ENCODE measurements at regions not wholly inside any gene's neighbourhood (a gene's known extent, or its start where the extent isn't known, plus 50 kb on each side); places are given as distances from the start of the nearest gene placed in this dataset.
"Not testable (repeated sequence)": the region's sequence is repeated elsewhere in the genome, so short reads cannot be mapped to it uniquely, and the experiment has no call there.

DNA sequence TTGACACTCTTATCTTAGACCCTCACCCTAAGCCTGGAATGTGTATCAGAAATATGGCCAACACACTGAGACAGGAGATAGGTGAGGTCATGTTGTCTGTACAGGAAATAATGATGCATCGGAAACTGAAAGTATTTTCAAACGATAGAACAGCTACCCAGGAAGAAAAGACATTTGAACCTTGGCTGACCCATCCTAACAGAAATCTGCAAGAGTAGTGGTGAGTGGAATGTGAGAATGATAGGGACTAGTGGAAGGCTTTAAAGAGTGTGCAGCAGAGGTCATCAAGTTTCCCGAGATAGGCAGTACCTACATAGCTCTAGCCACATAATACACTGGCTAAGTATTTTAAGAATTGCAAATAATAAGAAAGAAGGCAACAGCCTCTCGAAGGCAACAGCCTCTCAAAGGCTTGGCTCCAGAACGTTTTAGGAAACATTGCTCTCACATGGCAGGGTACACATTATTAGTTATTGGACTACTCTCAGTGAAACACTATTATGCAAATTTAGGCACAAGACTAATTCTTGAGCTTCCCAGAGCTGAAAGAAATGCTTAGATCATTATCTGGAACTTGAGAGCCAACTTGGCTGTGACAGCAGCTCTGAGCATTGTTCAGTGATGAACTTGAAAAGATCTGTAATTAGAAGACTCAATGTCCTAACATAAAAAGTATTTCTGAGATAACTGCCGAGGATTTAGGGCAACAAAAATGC is 133.1 kb upstream of the FBXL7 start:
- TF ChIP-seq, protein P1, sequence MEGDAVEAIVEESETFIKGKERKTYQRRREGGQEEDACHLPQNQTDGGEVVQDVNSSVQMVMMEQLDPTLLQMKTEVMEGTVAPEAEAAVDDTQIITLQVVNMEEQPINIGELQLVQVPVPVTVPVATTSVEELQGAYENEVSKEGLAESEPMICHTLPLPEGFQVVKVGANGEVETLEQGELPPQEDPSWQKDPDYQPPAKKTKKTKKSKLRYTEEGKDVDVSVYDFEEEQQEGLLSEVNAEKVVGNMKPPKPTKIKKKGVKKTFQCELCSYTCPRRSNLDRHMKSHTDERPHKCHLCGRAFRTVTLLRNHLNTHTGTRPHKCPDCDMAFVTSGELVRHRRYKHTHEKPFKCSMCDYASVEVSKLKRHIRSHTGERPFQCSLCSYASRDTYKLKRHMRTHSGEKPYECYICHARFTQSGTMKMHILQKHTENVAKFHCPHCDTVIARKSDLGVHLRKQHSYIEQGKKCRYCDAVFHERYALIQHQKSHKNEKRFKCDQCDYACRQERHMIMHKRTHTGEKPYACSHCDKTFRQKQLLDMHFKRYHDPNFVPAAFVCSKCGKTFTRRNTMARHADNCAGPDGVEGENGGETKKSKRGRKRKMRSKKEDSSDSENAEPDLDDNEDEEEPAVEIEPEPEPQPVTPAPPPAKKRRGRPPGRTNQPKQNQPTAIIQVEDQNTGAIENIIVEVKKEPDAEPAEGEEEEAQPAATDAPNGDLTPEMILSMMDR (IDR thresholded peaks at IDR 0.05; ENCODE audit: poor library complexity) = no peak
- no peak for TF ChIP-seq EZH2 (IDR thresholded peaks at IDR 0.05; ENCODE audit: borderline replicate concordance)
- TF ChIP-seq EZH2phosphoT487 (IDR thresholded peaks at IDR 0.05; ENCODE audit: low read depth, severe bottlenecking, unreplicated experiment) = no peak
- Histone ChIP-seq H3K4me1 (ENCODE audit: insufficient read depth) (no peaks in the 10 kb centered on the region), H3K9me2 (replicated peaks; ENCODE audit: insufficient read depth) (no peaks in the 10 kb centered on the region), H3K4me2 (no peak overlapping the region), H3K4me3 (no peak overlapping the region), H3K27me3 (no peaks in the 10 kb centered on the region), H2AFZ (no peak overlapping the region), H3K79me2 (no peaks in the 10 kb centered on the region), H3K36me3 (replicated peaks; ENCODE audit: insufficient read depth, low read depth) (no peaks in the 10 kb centered on the region), H3K27ac (no peak overlapping the region), H3K9me3 (ENCODE audit: low read depth) (no peaks in the 10 kb centered on the region), H4K20me1 (ENCODE audit: insufficient read depth, poor library complexity, severe bottlenecking) (no peaks in the 10 kb centered on the region)
- 68% methylated on average over 6 of the region's 6 CpGs for WGBS (ENCODE audit: low lambda C conversion rate, missing lambda C conversion rate)
- DNase-seq (ENCODE audit: low spot score) = no peak

DNA sequence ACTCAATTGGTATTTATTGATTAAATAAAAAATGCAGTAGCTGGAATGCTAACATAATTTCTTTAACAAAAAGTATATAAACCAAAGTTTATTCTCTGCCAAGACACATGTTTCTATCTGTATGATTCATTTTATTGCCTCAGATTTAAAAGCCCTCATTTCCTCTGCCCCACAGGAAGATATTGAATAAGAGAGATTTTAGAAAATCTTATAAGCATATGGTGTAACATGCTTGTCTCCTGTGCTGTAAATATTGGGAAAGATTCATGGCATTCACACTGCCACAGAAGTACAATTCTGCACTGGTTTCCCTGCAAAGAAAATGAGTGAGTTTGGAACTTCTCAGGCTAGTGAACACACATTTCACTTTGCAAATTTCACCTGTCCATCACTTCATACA is 134.9 kb upstream of the FBXL7 start:
- Histone ChIP-seq H3K36me3 (replicated peaks; ENCODE audit: insufficient read depth, low read depth) (no peaks in the 10 kb centered on the region), H3K79me2 (no peaks in the 10 kb centered on the region), H3K4me3 (no peak overlapping the region), H4K20me1 (ENCODE audit: insufficient read depth, poor library complexity, severe bottlenecking) (no peaks in the 10 kb centered on the region), H3K4me2 (no peak overlapping the region), H3K27ac (no peak overlapping the region), H3K4me1 (ENCODE audit: insufficient read depth) (no peaks in the 10 kb centered on the region), H2AFZ (no peak overlapping the region), H3K27me3 (no peaks in the 10 kb centered on the region), H3K9me3 (ENCODE audit: low read depth) (no peaks in the 10 kb centered on the region), H3K9me2 (replicated peaks; ENCODE audit: insufficient read depth) (no peaks in the 10 kb centered on the region)
- TF ChIP-seq EZH2 (IDR thresholded peaks at IDR 0.05; ENCODE audit: borderline replicate concordance) (no peak), EZH2phosphoT487 (IDR thresholded peaks at IDR 0.05; ENCODE audit: low read depth, severe bottlenecking, unreplicated experiment) (no peak)
- TF ChIP-seq, protein P1 (IDR thresholded peaks at IDR 0.05; ENCODE audit: poor library complexity) = no peak
- DNase-seq (ENCODE audit: low spot score) = no peak

DNA sequence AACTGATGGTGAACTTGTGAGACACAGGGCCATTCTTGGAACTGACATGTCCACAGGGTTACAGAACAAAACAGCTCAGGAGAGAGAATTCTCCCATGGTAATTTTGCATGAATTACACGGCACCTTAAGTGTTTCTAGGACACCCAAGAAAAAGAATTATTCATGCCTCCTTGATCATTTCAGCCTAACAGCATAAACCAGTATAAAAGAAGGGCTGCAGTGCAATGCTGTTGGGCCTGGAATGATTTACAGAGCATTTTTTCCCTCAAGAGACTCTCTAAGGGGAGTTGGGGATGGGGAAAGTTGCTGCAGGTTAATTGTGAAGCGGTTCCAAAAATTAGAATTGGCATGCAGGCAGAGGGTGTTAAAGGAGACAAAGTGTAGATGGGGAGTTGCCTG is 136.4 kb upstream of the FBXL7 start:
- Histone ChIP-seq H3K27ac (no peak overlapping the region), H3K27me3 (no peaks in the 10 kb centered on the region), H4K20me1 (ENCODE audit: insufficient read depth, poor library complexity, severe bottlenecking) (no peaks in the 10 kb centered on the region), H3K79me2 (no peaks in the 10 kb centered on the region), H3K9me2 (replicated peaks; ENCODE audit: insufficient read depth) (no peaks in the 10 kb centered on the region), H3K4me2 (no peak overlapping the region), H2AFZ (no peak overlapping the region), H3K4me3 (no peak overlapping the region), H3K9me3 (ENCODE audit: low read depth) (no peaks in the 10 kb centered on the region), H3K4me1 (ENCODE audit: insufficient read depth) (no peaks in the 10 kb centered on the region), H3K36me3 (replicated peaks; ENCODE audit: insufficient read depth, low read depth) (no peaks in the 10 kb centered on the region)
- 80% methylated on average over 2 of the region's 2 CpGs for WGBS (ENCODE audit: low lambda C conversion rate, missing lambda C conversion rate)
- DNase-seq (ENCODE audit: low spot score) = no peak
- TF ChIP-seq EZH2 (IDR thresholded peaks at IDR 0.05; ENCODE audit: borderline replicate concordance) = no peak
- TF ChIP-seq, protein P1 (IDR thresholded peaks at IDR 0.05; ENCODE audit: poor library complexity) = no peak
- no peak for TF ChIP-seq EZH2phosphoT487 (IDR thresholded peaks at IDR 0.05; ENCODE audit: low read depth, severe bottlenecking, unreplicated experiment)

DNA sequence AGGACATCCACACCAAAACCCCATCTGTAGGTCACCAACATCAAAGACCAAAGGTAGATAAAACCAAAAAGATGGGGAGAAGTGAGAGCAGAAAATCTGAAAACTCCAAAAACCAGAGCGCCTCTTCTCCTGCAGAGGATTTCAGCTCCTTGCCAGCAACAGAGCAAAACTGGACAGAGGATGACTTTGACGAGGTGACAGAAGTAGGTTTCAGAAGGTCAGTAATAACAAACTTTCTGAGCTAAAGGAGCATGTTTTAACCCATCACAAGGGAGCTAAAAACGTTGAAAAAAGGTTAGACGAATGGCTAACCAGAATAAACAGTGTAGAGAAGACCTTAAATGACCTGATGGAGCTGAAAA is 142.9 kb upstream of the FBXL7 start:
- H3K79me2 ChIP-seq; H3K9me3 ChIP-seq (ENCODE audit: low read depth); H3K27me3 ChIP-seq; H2AFZ ChIP-seq; H4K20me1 ChIP-seq (ENCODE audit: insufficient read depth, poor library complexity, severe bottlenecking); H3K4me1 ChIP-seq (ENCODE audit: insufficient read depth); H3K36me3 ChIP-seq (replicated peaks; ENCODE audit: insufficient read depth, low read depth); H3K27ac ChIP-seq; H3K9me2 ChIP-seq (replicated peaks; ENCODE audit: insufficient read depth); H3K4me3 ChIP-seq; H3K4me2 ChIP-seq; DNase-seq (ENCODE audit: low spot score): not testable (repeated sequence)
- WGBS (ENCODE audit: low lambda C conversion rate, missing lambda C conversion rate) = 73% methylated on average over 4 of the region's 4 CpGs

DNA sequence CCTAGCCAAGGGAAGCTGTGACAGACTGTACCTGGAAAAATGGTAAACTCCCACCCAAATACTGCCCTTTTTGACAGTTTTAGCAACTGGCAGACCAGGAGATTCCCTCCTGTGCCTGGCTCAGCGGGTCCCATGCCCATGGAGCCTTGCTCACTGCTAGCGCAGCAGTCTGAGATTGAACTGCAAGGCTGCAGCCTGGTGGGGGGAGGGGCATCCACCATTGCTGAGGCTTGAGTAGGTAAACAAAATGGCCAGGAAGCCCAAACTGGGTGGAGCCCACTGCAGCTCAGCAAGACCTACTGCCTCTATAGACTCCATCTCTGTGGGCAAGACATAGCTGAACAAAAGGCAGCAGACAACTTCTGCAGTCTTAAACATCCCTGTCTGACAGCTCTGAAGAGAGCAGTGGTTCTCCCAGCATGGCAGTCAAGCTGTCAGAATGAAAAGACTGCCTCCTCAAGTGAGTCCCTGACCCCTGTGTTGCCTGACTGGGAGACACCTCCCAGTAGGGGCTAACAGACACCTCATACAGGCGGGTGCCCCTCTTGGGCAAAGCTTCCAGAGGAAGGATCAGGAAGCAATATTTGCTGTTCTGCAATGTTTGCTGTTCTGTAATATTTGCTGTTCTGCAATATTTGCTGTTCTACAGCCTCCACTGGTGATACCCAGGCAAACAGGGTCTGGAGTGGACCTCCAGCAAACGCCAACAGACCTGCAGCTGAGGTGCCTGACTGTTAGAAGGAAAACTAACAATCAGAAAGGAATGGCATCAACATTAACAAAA is 143.5 kb upstream of the FBXL7 start:
- not testable (repeated sequence) for H2AFZ ChIP-seq; DNase-seq (ENCODE audit: low spot score); H3K27ac ChIP-seq; H3K4me1 ChIP-seq (ENCODE audit: insufficient read depth); H3K4me2 ChIP-seq; H3K9me3 ChIP-seq (ENCODE audit: low read depth); H3K4me3 ChIP-seq; H3K79me2 ChIP-seq; H4K20me1 ChIP-seq (ENCODE audit: insufficient read depth, poor library complexity, severe bottlenecking); H3K27me3 ChIP-seq; H3K9me2 ChIP-seq (replicated peaks; ENCODE audit: insufficient read depth); H3K36me3 ChIP-seq (replicated peaks; ENCODE audit: insufficient read depth, low read depth)
- 85% methylated on average over 4 of the region's 4 CpGs for WGBS (ENCODE audit: low lambda C conversion rate, missing lambda C conversion rate)
